HCT116 (cell line): ENCODE measurements at regions not wholly inside any gene's neighbourhood (a gene's known extent, or its start where the extent isn't known, plus 50 kb on each side); places are given as distances from the start of the nearest gene placed in this dataset.

ENCODE experiments used
- CTCF ChIP-seq, 3 experiments: fragments of 200-600 bp in 1 of 3; sonication (generic) in 1 of 3; IDR thresholded peaks in 2 of 3; conservative IDR thresholded peaks in 1 of 3; 2 replicates each; pipeline ENCODE4 v1.5.1; 2012 to 2017; ENCODE audit warnings: low read depth in 2 of 3, low read length in 2 of 3, antibody characterized with exemption in 1 of 3, borderline replicate concordance in 1 of 3, control low read depth in 1 of 3, mild to moderate bottlenecking in 1 of 3, mixed read lengths in 1 of 3, mixed run types in 1 of 3, moderate library complexity in 1 of 3; ENCODE audit not compliant: insufficient read depth in 1 of 3
- EGR1 ChIP-seq: IDR thresholded peaks from 2 replicates; pipeline ENCODE4 v1.6.1; 2012; ENCODE audit warnings: low read depth
- ELF1 ChIP-seq: IDR thresholded peaks from 2 replicates; pipeline ENCODE4 v1.6.1; 2012; ENCODE audit warnings: low read depth, borderline replicate concordance
- EZH2phosphoT487 ChIP-seq: fragments of 200-600 bp; IDR thresholded peaks from 2 replicates; pipeline ENCODE4 v1.6.1; 2018; ENCODE audit warnings: antibody characterized with exemption, borderline replicate concordance
- FOSL1 ChIP-seq: IDR thresholded peaks from 2 replicates; pipeline ENCODE4 v1.6.1; 2012; ENCODE audit warnings: low read depth
- MAX ChIP-seq: IDR thresholded peaks from 2 replicates; pipeline ENCODE4 v1.6.1; 2012
- RAD21 ChIP-seq: IDR thresholded peaks from 2 replicates; pipeline ENCODE4 v1.6.1; 2012; ENCODE audit warnings: low read depth, mild to moderate bottlenecking
- REST ChIP-seq: IDR thresholded peaks from 2 replicates; pipeline ENCODE4 v1.6.1; 2012; ENCODE audit warnings: low read depth
- SRF ChIP-seq: IDR thresholded peaks from 2 replicates; pipeline ENCODE4 v1.6.1; 2012; ENCODE audit warnings: low read depth
- YY1 ChIP-seq: IDR thresholded peaks from 2 replicates; pipeline ENCODE4 v1.6.1; 2011; ENCODE audit warnings: low read length, low read depth, moderate library complexity, mild to moderate bottlenecking; ENCODE audit not compliant: insufficient replicate concordance; ENCODE audit errors: extremely low read depth
- ZFX ChIP-seq: fragments of 450-650 bp; IDR thresholded peaks from 2 replicates; pipeline ENCODE4 v1.6.1; 2017

GRCh38 chr1:59179673-59180072, 117.2 kb upstream of the FGGY start:
- no peak for TF ChIP-seq YY1
- no peak for TF ChIP-seq EZH2phosphoT487
- no peak for TF ChIP-seq CTCF (IDR thresholded peaks at IDR 0.05 in 2 of 3, conservative IDR thresholded peaks at IDR 0.05 in 1 of 3; ENCODE audit: borderline replicate concordance in 1 of 3, insufficient read depth in 1 of 3, low read depth in 2 of 3, low read length in 2 of 3)
- TF ChIP-seq REST = no peak
- TF ChIP-seq EGR1 = no peak
- no peak for TF ChIP-seq MAX
- TF ChIP-seq ELF1 = no peak
- no peak for TF ChIP-seq SRF
- TF ChIP-seq RAD21 = no peak
- no peak for TF ChIP-seq ZFX
- TF ChIP-seq FOSL1 = no peak
